Upper lobe of right lung (tissue), 1 donor: ENCODE measurements at regions not wholly inside any gene's neighbourhood (a gene's known extent, or its start where the extent isn't known, plus 50 kb on each side); places are given as distances from the start of the nearest gene placed in this dataset.

Source experiments
- ATAC-seq: fragments of 200-7000 bp; cut with Tn5 transposase; one replicate; pipeline ENCODE4 v1.9.1; 2020; ENCODE audit warnings: mild to moderate bottlenecking, moderate library complexity
- DNase-seq: peaks from one replicate; pipeline ENCODE4 v3.0.0-alpha.2; 2020
- H3K27ac ChIP-seq: fragments of 200-600 bp; one replicate; pipeline ENCODE4 v1.8.0; 2022
- H3K27me3 ChIP-seq: fragments of 200-600 bp; one replicate; pipeline ENCODE4 v1.8.0; 2022; ENCODE audit warnings: mild to moderate bottlenecking
- H3K36me3 ChIP-seq: fragments of 200-600 bp; one replicate; pipeline ENCODE4 v1.8.0; 2022
- H3K4me1 ChIP-seq: fragments of 200-600 bp; one replicate; pipeline ENCODE4 v1.8.0; 2022
- H3K4me3 ChIP-seq: fragments of 200-600 bp; one replicate; pipeline ENCODE4 v1.8.0; 2022; ENCODE audit warnings: mild to moderate bottlenecking
- H3K9me3 ChIP-seq: fragments of 200-600 bp; one replicate; pipeline ENCODE4 v1.8.0; 2022
- intact Hi-C: fragments of 100-400 bp; cut with DNase I; formaldehyde crosslinking; loops from one replicate; pipeline ENCODE4 v1.11.0; 2022
- TF ChIP-seq, protein P1 (sequence below): fragments of 200-600 bp; IDR thresholded peaks from one replicate; pipeline ENCODE4 v1.8.0; 2022; ENCODE audit warnings: antibody characterized with exemption
- donor health status: DM: no; HTN: yes; CAD: no; lungs with severe emphysema.

DNA sequence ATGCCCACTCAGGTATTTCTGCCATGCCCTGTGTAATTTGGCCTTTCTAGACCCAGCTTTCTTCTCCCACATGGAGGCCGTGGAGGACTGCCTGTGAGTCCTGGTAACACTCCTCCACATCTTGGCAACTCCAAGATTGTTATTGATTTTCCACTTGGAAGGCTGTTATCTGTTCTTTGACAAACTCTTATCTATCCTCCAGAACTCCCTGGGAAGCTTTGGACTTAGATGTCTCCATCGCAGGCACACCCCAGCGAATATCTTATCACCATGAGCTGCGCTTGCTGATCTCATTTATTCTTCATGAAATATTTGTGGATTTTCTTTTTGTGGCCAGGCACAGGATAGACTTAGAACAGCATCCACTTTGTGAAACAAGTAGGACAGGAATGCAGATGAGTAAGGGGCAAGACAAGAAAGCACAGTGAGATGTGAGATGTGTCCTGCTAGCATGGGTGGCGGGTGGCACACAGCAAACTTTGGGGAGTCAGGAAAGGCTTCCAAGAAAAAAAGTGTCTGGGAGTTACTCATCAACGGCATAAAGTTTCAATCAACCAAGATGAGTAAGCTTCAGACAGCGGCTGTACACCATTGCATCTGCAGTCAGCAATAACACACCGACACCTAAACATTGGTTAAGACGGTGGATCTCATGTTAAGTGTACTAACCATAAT, 84.5 kb upstream of the IRS2 start:
- DNase-seq = no peak
- Histone ChIP-seq H3K9me3 (no peaks in the 10 kb centered on the region), H3K4me3 (no peak overlapping the region), H3K27ac (peak overlapping the region; percentile 65), H3K36me3 (no peaks in the 10 kb centered on the region), H3K27me3 (no peaks in the 10 kb centered on the region), H3K4me1 (peaks cover 22% of the 10 kb centered on the region)
- intact Hi-C loops = no loop called here
- ATAC-seq = no peak
- TF ChIP-seq, protein P1, sequence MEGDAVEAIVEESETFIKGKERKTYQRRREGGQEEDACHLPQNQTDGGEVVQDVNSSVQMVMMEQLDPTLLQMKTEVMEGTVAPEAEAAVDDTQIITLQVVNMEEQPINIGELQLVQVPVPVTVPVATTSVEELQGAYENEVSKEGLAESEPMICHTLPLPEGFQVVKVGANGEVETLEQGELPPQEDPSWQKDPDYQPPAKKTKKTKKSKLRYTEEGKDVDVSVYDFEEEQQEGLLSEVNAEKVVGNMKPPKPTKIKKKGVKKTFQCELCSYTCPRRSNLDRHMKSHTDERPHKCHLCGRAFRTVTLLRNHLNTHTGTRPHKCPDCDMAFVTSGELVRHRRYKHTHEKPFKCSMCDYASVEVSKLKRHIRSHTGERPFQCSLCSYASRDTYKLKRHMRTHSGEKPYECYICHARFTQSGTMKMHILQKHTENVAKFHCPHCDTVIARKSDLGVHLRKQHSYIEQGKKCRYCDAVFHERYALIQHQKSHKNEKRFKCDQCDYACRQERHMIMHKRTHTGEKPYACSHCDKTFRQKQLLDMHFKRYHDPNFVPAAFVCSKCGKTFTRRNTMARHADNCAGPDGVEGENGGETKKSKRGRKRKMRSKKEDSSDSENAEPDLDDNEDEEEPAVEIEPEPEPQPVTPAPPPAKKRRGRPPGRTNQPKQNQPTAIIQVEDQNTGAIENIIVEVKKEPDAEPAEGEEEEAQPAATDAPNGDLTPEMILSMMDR = no peak

DNA sequence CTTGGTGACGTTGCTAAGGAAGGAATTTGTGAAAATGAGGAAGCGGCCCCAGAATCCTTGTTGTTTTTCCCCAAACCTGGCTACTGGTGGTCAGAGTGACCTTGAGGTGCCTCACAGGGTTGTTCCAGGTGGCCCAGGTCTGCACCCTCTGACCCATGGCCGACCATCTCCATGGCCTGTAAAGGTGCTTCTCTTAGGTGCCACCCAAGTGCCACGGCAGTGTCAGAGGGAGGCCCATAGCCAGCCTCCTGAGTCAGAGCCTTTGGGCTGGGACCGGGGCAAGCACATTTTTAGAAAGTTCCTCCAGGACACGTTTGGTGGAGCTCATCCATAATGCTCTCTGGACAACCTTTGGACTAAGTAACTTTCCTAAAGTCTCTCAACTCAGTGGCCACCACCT, 83.9 kb upstream of the IRS2 start:
- intact Hi-C loops = no loop called here
- ATAC-seq (no peak), DNase-seq (no peak)
- Histone ChIP-seq H3K9me3 (no peaks in the 10 kb centered on the region), H3K27ac (peak overlapping the region; percentile 65), H3K27me3 (no peaks in the 10 kb centered on the region), H3K36me3 (no peaks in the 10 kb centered on the region), H3K4me3 (peak overlapping the region; percentile 42), H3K4me1 (peaks cover 16% of the 10 kb centered on the region)
- TF ChIP-seq, protein P1 = no peak

DNA sequence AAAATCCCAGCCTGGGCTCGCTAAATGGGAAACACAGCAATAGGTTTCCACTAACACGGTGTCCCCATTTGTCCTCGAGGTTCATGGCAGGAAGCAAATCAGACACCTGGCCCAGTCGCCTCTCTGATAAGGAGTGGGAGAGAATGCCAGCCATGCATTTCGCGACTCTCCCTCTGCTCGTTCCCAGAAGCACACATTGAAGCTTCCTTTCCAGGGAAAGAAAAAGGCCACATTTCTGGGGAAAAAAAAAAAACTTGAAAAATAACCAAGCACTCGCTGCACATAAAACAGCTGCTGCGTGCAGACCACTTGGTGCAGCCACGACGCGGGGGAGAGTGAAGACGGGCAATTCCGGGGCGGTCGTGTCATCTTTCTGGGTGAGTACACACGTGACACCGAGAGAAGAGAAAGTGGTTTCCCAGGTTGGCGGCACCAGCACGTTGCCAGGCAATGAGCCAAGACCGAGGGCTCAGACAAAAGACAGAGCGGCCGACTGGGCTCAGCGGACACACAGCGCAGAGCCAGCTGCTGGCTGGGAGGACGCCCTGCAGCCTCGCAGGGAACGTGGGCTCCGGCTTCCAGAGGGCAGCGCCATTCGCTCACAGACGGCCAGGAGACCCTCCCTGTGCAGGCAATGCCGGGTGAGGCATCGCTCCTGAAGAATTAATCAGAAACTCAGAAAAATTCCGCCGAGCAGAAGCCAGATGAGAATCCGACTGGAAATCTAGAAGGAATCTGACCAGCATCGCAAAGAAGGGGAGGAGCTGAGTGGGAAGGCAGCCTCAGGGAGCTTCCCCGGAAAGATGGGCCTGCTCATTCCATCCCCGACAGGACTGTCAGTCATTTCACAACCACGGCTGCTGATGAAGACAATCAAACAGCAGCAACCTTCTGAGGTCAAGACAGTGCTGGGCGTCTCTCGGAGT, 83.2 kb upstream of the IRS2 start:
- no peaks in the 10 kb centered on the region for H3K27me3 ChIP-seq
- H3K4me1 ChIP-seq = peaks cover 15% of the 10 kb centered on the region
- H3K27ac ChIP-seq = peak overlapping the region; percentile 65
- intact Hi-C loops = no loop called here
- DNase-seq (peak; percentile 86), ATAC-seq (peak; percentile 86)
- H3K9me3 ChIP-seq = no peaks in the 10 kb centered on the region
- H3K36me3 ChIP-seq = no peaks in the 10 kb centered on the region
- H3K4me3 ChIP-seq = peak overlapping the region; percentile 42
- TF ChIP-seq, protein P1 = peak; percentile 34

DNA sequence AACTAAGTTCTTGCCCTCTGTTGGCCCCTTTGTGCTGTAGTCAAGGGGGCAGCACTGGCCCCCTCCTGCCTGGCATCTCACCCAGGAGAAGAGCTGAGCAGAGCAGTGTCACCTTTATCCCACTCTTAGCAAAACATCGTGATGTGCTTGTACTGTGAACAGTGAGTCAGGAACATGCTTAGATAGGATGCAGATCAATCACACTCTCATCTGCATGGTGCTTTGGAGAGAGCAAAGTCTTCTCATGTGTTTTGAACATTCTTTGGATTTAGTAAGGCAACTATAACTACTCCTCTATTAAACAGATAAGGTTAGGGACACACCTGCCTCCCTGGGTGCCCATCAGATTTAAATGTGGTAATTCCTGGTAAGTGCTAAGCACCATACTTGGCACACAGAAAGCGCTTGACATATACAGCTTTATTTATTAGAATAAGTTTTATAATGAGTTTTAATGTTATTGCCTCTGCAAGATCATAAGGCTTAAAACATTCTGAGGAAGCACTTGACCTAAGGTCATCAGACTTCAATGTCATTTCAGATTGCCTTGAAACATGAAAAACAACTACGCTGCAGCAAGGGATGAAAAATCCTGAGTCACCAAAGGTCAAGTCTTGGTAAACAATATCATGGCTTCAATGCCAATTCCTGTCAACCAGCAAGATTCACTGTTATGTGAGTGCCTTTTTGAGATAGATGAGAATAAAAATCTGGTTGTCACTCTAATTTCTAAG, 82.4 kb upstream of the IRS2 start:
- Histone ChIP-seq H3K4me1 (peaks cover 9% of the 10 kb centered on the region), H3K4me3 (peak overlapping the region; percentile 42), H3K27me3 (no peaks in the 10 kb centered on the region), H3K27ac (peak overlapping the region; percentile 65), H3K36me3 (no peaks in the 10 kb centered on the region), H3K9me3 (no peaks in the 10 kb centered on the region)
- no peak for DNase-seq
- TF ChIP-seq, protein P1 = no peak
- peak; percentile 5 for ATAC-seq
- intact Hi-C loops = no loop called here

DNA sequence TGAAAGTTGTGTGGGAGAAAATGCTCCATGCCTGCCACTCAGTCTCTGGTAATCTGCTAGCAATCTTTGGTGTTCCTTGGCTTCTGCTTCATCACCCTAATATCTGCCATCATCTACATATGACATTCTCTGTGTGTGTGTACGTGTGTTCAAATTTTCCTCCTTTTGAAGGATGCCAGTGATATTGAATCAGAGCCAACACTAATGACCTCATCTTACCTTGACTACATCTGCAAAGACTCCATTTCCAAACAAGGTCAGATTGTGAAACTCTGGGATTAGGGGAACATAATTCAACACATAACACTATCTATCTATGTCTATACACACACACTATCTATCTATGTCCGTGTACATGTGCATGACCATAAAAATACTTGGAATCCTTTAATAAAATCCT, 81.4 kb upstream of the IRS2 start:
- no peak for DNase-seq
- no peak for ATAC-seq
- intact Hi-C loops = no loop called here

More for the DNA sequence above, 81.4 kb upstream of the IRS2 start:
- Histone ChIP-seq H3K27ac (no peak overlapping the region), H3K9me3 (no peaks in the 10 kb centered on the region), H3K36me3 (no peaks in the 10 kb centered on the region), H3K4me1 (peaks cover 9% of the 10 kb centered on the region), H3K4me3 (no peak overlapping the region), H3K27me3 (no peaks in the 10 kb centered on the region)
- TF ChIP-seq, protein P1 = no peak
